GM13976 (cell line): ENCODE measurements at regions not wholly inside any gene's neighbourhood (a gene's known extent, or its start where the extent isn't known, plus 50 kb on each side); places are given as distances from the start of the nearest gene placed in this dataset.

Experiments used
- DNase-seq: peaks from one replicate; pipeline ENCODE4 v3.0.0; 2012; ENCODE audit warnings: low spot score
- in situ Hi-C: fragments of 300-500 bp; cut with MboI; formaldehyde crosslinking; loops from one replicate; pipeline ENCODE4 v1.12.0; 2022; ENCODE audit warnings: low sequenced_read_pairs, mixed read lengths, inconsistent platforms; ENCODE audit not compliant: unreplicated experiment
- TF ChIP-seq, protein P1 (sequence below): IDR thresholded peaks from 2 replicates; pipeline ENCODE4 v1.5.1; 2012; ENCODE audit warnings: borderline replicate concordance, mild to moderate bottlenecking; ENCODE audit not compliant: insufficient read depth; ENCODE audit errors: extremely low read depth, missing control alignments, control extremely low read depth

DNA sequence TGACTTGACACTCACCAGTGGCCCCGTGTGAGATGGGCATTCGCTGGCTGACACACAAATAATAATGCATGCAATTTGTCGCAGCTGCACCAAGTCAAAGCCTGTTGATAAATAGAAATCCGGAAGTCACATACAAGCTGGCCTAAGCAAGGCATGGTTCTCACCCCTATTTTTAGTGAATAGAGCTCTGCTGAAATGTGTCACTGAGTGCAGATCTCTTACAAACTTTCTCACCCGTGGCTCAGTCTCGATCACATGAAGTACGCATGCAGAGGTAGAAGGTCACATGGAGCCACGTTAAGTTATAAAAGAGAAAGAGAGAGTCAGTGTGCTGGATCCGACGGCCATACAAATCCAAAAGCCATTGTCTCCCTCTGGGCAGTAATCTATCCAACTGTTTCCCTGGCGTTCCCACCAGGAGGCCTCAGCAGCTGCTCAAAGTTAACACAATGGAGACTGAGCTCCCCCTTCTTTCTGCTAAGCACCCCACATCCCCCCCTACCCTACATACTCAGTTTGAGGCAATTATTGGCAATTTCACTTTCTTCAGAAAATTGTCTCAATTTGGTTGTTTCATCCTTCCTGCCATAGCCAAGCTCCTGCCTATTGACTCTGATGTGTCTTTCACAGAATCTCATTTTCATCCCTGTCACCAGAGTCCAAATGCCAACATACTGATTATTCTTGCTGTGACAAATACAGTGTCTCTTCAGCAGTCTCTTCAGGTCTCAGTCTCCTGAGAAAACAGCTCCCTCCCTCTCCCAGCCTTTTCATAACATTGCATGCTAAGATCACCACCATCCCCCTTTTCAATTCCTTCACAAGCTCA is 473.3 kb upstream of the NRP1 start:
- no peak for DNase-seq
- TF ChIP-seq, protein P1, sequence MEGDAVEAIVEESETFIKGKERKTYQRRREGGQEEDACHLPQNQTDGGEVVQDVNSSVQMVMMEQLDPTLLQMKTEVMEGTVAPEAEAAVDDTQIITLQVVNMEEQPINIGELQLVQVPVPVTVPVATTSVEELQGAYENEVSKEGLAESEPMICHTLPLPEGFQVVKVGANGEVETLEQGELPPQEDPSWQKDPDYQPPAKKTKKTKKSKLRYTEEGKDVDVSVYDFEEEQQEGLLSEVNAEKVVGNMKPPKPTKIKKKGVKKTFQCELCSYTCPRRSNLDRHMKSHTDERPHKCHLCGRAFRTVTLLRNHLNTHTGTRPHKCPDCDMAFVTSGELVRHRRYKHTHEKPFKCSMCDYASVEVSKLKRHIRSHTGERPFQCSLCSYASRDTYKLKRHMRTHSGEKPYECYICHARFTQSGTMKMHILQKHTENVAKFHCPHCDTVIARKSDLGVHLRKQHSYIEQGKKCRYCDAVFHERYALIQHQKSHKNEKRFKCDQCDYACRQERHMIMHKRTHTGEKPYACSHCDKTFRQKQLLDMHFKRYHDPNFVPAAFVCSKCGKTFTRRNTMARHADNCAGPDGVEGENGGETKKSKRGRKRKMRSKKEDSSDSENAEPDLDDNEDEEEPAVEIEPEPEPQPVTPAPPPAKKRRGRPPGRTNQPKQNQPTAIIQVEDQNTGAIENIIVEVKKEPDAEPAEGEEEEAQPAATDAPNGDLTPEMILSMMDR: no peak
- in situ Hi-C loops: no loop called here

DNA sequence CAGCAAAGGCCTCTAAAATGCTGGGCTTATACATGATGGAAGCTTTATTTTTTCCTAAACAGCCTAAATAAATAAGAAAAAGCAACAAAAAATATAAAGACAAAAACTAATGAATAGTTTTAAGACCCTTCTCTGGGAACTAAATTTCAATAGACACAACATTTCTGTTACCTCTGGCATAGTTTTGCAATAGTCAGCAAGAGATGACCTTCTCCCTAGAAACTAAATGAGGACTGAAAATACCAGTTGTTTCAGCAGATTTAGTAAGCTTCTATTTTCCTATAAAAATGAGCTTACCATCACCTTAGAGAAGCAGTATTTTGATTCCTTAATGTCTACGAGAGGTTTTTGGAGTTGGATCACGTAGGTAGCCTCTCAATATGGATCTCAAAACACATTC is 471.4 kb upstream of the NRP1 start:
- in situ Hi-C loops: no loop called here
- TF ChIP-seq, protein P1: no peak

DNA sequence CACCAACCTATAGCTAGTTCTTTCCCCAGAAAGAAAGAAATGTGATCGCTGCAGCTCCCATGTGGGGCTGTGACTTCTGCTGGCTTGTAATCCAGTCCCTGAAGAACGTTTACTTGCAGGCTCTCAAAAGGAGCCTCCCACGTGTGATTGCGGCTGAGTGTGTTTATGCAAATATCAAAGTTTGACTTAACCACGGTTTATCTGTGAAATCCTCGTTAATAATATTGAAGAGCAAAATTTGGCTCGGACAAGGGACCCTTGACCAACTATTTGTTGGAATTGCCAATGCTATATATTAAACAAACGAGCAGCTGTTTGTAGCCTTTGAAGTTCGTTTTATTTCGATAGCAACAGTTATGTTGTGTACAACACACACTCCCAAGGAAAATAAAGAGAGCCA is 470.1 kb upstream of the NRP1 start:
- no peak for DNase-seq
- TF ChIP-seq, protein P1: no peak
- in situ Hi-C loops: no loop called here

More for the DNA sequence above, 471.4 kb upstream of the NRP1 start:
- DNase-seq: no peak

GRCh38 chr10:33803248-33803647 is 468.8 kb upstream of the NRP1 start:
- TF ChIP-seq, protein P1: no peak
- DNase-seq: no peak
- in situ Hi-C loops: no loop called here

DNA sequence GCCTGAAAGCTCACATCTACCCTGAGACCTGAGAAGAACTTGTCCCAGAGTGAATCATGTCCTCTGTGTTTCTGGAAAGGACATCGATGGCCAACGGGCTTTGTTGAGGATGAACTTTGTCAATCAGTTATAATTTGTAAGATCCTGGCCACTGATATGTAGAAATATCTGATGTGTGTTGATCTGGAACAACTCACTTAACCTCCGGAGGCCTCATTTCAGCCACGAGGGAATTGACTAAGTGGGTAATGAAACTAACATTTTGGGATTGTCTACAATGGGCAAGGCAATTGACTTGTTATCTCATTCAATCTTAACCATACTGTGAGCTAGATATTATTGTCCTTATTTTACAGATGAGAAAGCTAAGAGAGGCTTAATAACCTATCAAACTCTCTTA is 468.1 kb upstream of the NRP1 start:
- TF ChIP-seq, protein P1: no peak
- no peak for DNase-seq
- in situ Hi-C loops: no loop called here

GRCh38 chr10:33801705-33802104 is 467.2 kb upstream of the NRP1 start:
- in situ Hi-C loops: no loop called here
- DNase-seq: no peak
- TF ChIP-seq, protein P1: no peak
